GM12878 (cell line): ENCODE measurements at regions not wholly inside any gene's neighbourhood (a gene's known extent, or its start where the extent isn't known, plus 50 kb on each side); places are given as distances from the start of the nearest gene placed in this dataset.

Source experiments
- ATAC-seq: fragments of 200-7000 bp; cut with Tn5 transposase; 3 replicates; pipeline ENCODE4 v1.9.1; 2020; ENCODE audit warnings: mild to moderate bottlenecking, moderate library complexity
- BruUV-seq: library from RNA; stranded (reverse); fragments of 400-500 nt; replicated peaks from 2 replicates; lab custom pipeline; 2021; lab: Mats Ljungman, UMichigan
- CTCF ChIA-PET: fragments of 300-600 bp; sonication (Branson Sonifier 250); formaldehyde crosslinking; extraction: SDS; loops from one replicate; lab custom pipeline; 2021; ENCODE audit warnings: inconsistent platforms; lab: Yijun Ruan, JAX
- POLR2A ChIA-PET: fragments of 350-600 bp; formaldehyde crosslinking; extraction: SDS; loops from one replicate; lab custom pipeline; 2021; ENCODE audit warnings: inconsistent platforms; lab: Charles Lee
- RAD21 ChIA-PET: fragments of 300-600 bp; sonication (Branson Sonifier 250); formaldehyde crosslinking; loops from one replicate; lab custom pipeline; 2023; ENCODE audit warnings: antibody characterized with exemption; ENCODE audit not compliant: unreplicated experiment; lab: Charles Lee
- SMC1A ChIA-PET: fragments of 300-600 bp; sonication (Branson Sonifier 250); formaldehyde crosslinking; loops from one replicate; lab custom pipeline; 2023; ENCODE audit not compliant: unreplicated experiment, uncharacterized antibody; lab: Charles Lee
- DNase-seq: peaks from one replicate; pipeline ENCODE4 v3.0.0-alpha.2; 2011; ENCODE audit warnings: low read depth, low spot score
- FAIRE-seq: peaks from 3 replicates; lab custom pipeline; 2011; peaks lifted over from hg19 to GRCh38; lab: Jason Lieb, UNC
- H2AFZ ChIP-seq: 2 replicates; pipeline ENCODE4 v1.6.0; 2011; ENCODE audit warnings: low read depth, low read length, control low read depth; ENCODE audit not compliant: control insufficient read depth
- H3K27ac ChIP-seq: 2 replicates; pipeline ENCODE4 v1.5.1; 2011; ENCODE audit warnings: control low read depth; ENCODE audit not compliant: control insufficient read depth, insufficient read depth
- H3K27me3 ChIP-seq, 2 experiments: replicated peaks in 1 of 2; 2 replicates each; pipeline versions ENCODE4 v1.6.0 to v1.6.1; 2011; ENCODE audit warnings: low read length in 1 of 2; ENCODE audit not compliant: control insufficient read depth in 2 of 2, insufficient read depth in 2 of 2
- H3K36me3 ChIP-seq, 2 experiments: 2 replicates each; pipeline ENCODE4 v1.5.1; 2011; ENCODE audit warnings: low read length in 1 of 2; ENCODE audit not compliant: control insufficient read depth in 2 of 2, insufficient read depth in 2 of 2
- H3K4me1 ChIP-seq: 2 replicates; pipeline ENCODE4 v1.6.1; 2011; ENCODE audit warnings: mild to moderate bottlenecking, low read length, moderate library complexity, mixed read lengths; ENCODE audit not compliant: control insufficient read depth, insufficient read depth
- H3K4me2 ChIP-seq: 2 replicates; pipeline ENCODE4 v1.6.0; 2011; ENCODE audit warnings: control low read depth; ENCODE audit not compliant: control insufficient read depth, insufficient read depth
- H3K4me3 ChIP-seq: fragments of 200-600 bp; sonication (generic); 2 replicates; pipeline ENCODE4 v1.5.1; 2016
- H3K79me2 ChIP-seq: 2 replicates; pipeline ENCODE4 v1.6.0; 2011; ENCODE audit warnings: low read length; ENCODE audit not compliant: control insufficient read depth, insufficient read depth
- H3K9ac ChIP-seq: 2 replicates; pipeline ENCODE4 v1.8.0; 2011; ENCODE audit warnings: low read length, control low read depth, mixed read lengths; ENCODE audit not compliant: control insufficient read depth, insufficient read depth
- H3K9me3 ChIP-seq: replicated peaks from 3 replicates; pipeline ENCODE4 v1.5.1; 2011; ENCODE audit warnings: mild to moderate bottlenecking, low read length; ENCODE audit not compliant: control insufficient read depth, insufficient read depth
- H4K20me1 ChIP-seq: 2 replicates; pipeline ENCODE4 v1.6.0; 2011; ENCODE audit not compliant: control insufficient read depth, insufficient read depth
- BACH1 ChIP-seq: fragments of 450-650 bp; IDR thresholded peaks from 2 replicates; pipeline ENCODE4 v1.6.1; 2017; ENCODE audit warnings: mild to moderate bottlenecking, borderline replicate concordance
- ESRRA ChIP-seq: IDR thresholded peaks from 2 replicates; pipeline ENCODE4 v1.6.1; 2012; ENCODE audit warnings: mild to moderate bottlenecking, low read length, improper control_type of control experiment
- IRF5 ChIP-seq: fragments of 450-650 bp; IDR thresholded peaks from 2 replicates; pipeline ENCODE4 v1.6.1; 2017; ENCODE audit warnings: borderline replicate concordance
- JUND ChIP-seq: IDR thresholded peaks from 2 replicates; pipeline ENCODE4 v1.6.1; 2012; ENCODE audit warnings: low read depth, mild to moderate bottlenecking, low read length, improper control_type of control experiment, moderate library complexity
- MLLT1 ChIP-seq: fragments of 450-650 bp; IDR thresholded peaks from 2 replicates; pipeline ENCODE4 v1.6.1; 2016; ENCODE audit warnings: mild to moderate bottlenecking
- POU2F2 ChIP-seq: IDR thresholded peaks from 3 replicates; pipeline ENCODE4 v1.6.1; 2011; ENCODE audit warnings: low read depth, mild to moderate bottlenecking, low read length, borderline replicate concordance
- TAF1 ChIP-seq: IDR thresholded peaks from 2 replicates; pipeline ENCODE4 v1.6.1; 2011; ENCODE audit warnings: mild to moderate bottlenecking, low read depth, low read length, borderline replicate concordance
- WRNIP1 ChIP-seq: IDR thresholded peaks from 2 replicates; pipeline ENCODE4 v1.6.1; 2011; ENCODE audit warnings: low read depth, low read length, improper control_type of control experiment, borderline replicate concordance
- WGBS: methylation state at CpG from one replicate; pipeline ENCODE4 v1.1.6; 2016; ENCODE audit warnings: low lambda C conversion rate; ENCODE audit not compliant: insufficient replicate concordance, insufficient coverage; ENCODE audit errors: missing lambda C conversion rate; 5-methylcytosine and 5-hydroxymethylcytosine counted together
- in situ Hi-C: fragments of 300-500 bp; cut with MboI; formaldehyde crosslinking; loops from 9 replicates; pipeline ENCODE4 v1.14.3; 2018; ENCODE audit warnings: mixed read lengths
- intact Hi-C: fragments of 100-400 bp; cut with micrococcal nuclease; formaldehyde crosslinking; loops from one replicate; pipeline ENCODE4 v1.14.2; 2022; ENCODE audit not compliant: unreplicated experiment
- TF ChIP-seq, protein P1 (sequence below): fragments of 450-650 bp; IDR thresholded peaks from 2 replicates; pipeline ENCODE4 v1.6.1; 2018; ENCODE audit warnings: borderline replicate concordance, mild to moderate bottlenecking; ENCODE audit not compliant: partially characterized antibody

GRCh38 chr2:238763471-238763995, 84.4 kb upstream of the TWIST2 start:
- no peaks in the 10 kb centered on the region for H3K36me3 ChIP-seq
- WGBS, result 15% methylated on average over 7 of the region's 7 CpGs
- no peaks in the 10 kb centered on the region for H3K4me1 ChIP-seq
- in situ Hi-C loops, result no loop called here
- no peak overlapping the region for H3K4me2 ChIP-seq
- POLR2A ChIA-PET, result no interaction called here
- ATAC-seq, result no peak
- BruUV-seq, result no TSS peak
- no peak overlapping the region for H3K4me3 ChIP-seq
- intact Hi-C loops, result no loop called here
- H4K20me1 ChIP-seq, result no peaks in the 10 kb centered on the region
- no peaks in the 10 kb centered on the region for H3K79me2 ChIP-seq
- no peaks in the 10 kb centered on the region for H3K27me3 ChIP-seq
- RAD21 ChIA-PET, result no interaction called here
- CTCF ChIA-PET, result no interaction called here
- DNase-seq, result no peak
- no peak overlapping the region for H3K9ac ChIP-seq
- no peak overlapping the region for H3K27ac ChIP-seq
- TF ChIP-seq, protein P1, sequence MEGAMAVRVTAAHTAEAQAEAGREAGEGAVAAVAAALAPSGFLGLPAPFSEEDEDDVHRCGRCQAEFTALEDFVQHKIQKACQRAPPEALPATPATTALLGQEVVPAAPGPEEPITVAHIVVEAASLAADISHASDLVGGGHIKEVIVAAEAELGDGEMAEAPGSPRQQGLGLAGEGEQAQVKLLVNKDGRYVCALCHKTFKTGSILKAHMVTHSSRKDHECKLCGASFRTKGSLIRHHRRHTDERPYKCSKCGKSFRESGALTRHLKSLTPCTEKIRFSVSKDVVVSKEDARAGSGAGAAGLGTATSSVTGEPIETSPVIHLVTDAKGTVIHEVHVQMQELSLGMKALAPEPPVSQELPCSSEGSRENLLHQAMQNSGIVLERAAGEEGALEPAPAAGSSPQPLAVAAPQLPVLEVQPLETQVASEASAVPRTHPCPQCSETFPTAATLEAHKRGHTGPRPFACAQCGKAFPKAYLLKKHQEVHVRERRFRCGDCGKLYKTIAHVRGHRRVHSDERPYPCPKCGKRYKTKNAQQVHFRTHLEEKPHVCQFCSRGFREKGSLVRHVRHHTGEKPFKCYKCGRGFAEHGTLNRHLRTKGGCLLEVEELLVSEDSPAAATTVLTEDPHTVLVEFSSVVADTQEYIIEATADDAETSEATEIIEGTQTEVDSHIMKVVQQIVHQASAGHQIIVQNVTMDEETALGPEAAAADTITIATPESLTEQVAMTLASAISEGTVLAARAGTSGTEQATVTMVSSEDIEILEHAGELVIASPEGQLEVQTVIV, result no peak
- TF ChIP-seq MLLT1, result no peak
- no peak overlapping the region for H2AFZ ChIP-seq
- H3K9me3 ChIP-seq, result no peaks in the 10 kb centered on the region; the same call in 1 of the 3 replicates
- SMC1A ChIA-PET, result no interaction called here
- FAIRE-seq, result no peak

DNA sequence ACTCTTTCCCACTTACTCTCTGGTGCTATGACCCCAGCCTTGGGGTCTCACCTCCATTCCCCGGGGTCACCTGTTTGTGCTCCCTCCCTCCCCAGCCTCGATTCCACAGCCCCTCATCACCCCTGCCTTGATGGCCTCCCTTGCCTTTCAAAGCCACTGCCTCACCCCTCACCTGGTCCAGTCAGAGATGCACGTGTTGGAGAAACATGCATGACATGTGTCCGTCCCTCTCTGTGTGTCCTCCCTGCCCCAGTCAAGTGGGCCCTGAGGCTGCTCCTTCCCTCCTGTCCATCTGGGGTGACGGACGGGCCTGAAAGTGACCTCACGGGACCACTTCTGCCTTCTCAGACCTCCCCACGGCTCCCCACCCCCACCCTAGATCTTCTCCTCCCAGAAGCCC, 82.3 kb upstream of the TWIST2 start:
- no TSS peak for BruUV-seq
- intact Hi-C loops (no loop called here), in situ Hi-C loops (no loop called here)
- Histone ChIP-seq H3K9me3 (no peaks in the 10 kb centered on the region; the same call in none of the 3 replicates), H3K9ac (no peak overlapping the region), H4K20me1 (no peaks in the 10 kb centered on the region), H3K4me3 (no peak overlapping the region), H3K4me2 (no peak overlapping the region), H3K36me3 (no peaks in the 10 kb centered on the region), H2AFZ (no peak overlapping the region), H3K79me2 (no peaks in the 10 kb centered on the region), H3K27me3 (no peaks in the 10 kb centered on the region), H3K4me1 (no peaks in the 10 kb centered on the region), H3K27ac (no peak overlapping the region)
- ATAC-seq, result no peak
- no peak for FAIRE-seq
- ChIA-PET POLR2A (no interaction called here), RAD21 (no interaction called here), CTCF (no interaction called here), SMC1A (no interaction called here)
- DNase-seq, result no peak
- WGBS, result 17% methylated on average over 8 of the region's 8 CpGs
- TF ChIP-seq, protein P1, result no peak
- TF ChIP-seq JUND (no peak), WRNIP1 (no peak), POU2F2 (no peak), BACH1 (no peak), ESRRA (no peak), IRF5 (no peak), TAF1 (no peak)
